GM10266 (cell line): ENCODE measurements at regions not wholly inside any gene's neighbourhood (a gene's known extent, or its start where the extent isn't known, plus 50 kb on each side); places are given as distances from the start of the nearest gene placed in this dataset.
"Not testable (repeated sequence)": the region's sequence is repeated elsewhere in the genome, so short reads cannot be mapped to it uniquely, and the experiment has no call there.

Source experiments
- DNase-seq: peaks from one replicate; pipeline ENCODE4 v3.0.0; 2012; ENCODE audit errors: extremely low spot score
- TF ChIP-seq, protein P1 (sequence below): IDR thresholded peaks from 2 replicates; pipeline ENCODE4 v1.5.1; 2012; ENCODE audit warnings: mild to moderate bottlenecking, low read depth; ENCODE audit not compliant: control insufficient read depth, insufficient read depth; ENCODE audit errors: missing control alignments

GRCh38 chr14:71451501-71451900 lies 480.7 kb upstream of the RGS6 start:
- TF ChIP-seq, protein P1, sequence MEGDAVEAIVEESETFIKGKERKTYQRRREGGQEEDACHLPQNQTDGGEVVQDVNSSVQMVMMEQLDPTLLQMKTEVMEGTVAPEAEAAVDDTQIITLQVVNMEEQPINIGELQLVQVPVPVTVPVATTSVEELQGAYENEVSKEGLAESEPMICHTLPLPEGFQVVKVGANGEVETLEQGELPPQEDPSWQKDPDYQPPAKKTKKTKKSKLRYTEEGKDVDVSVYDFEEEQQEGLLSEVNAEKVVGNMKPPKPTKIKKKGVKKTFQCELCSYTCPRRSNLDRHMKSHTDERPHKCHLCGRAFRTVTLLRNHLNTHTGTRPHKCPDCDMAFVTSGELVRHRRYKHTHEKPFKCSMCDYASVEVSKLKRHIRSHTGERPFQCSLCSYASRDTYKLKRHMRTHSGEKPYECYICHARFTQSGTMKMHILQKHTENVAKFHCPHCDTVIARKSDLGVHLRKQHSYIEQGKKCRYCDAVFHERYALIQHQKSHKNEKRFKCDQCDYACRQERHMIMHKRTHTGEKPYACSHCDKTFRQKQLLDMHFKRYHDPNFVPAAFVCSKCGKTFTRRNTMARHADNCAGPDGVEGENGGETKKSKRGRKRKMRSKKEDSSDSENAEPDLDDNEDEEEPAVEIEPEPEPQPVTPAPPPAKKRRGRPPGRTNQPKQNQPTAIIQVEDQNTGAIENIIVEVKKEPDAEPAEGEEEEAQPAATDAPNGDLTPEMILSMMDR, result no peak
- no peak for DNase-seq

DNA sequence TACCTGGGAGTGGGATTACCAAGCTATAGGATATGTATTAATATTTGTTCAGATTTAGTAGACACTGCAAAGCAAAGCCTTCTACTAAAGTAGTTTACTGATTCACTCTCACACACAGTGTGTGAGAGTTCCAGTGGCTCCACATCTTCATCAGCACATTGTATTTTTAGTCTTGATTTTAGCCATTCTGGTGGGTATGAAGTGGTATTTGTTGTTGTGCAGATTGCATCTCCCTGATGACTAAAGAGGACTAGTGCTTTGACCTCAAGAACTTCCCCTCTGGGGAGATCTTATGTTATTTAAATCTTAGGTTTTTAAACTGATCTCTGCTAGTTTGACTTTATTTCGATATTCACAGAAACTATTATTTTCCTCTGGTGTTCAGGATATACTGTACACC lies 479.7 kb upstream of the RGS6 start:
- TF ChIP-seq, protein P1, result no peak
- no peak for DNase-seq

- DNase-seq, result no peak
- TF ChIP-seq, protein P1, result no peak
These were observed 479.2 kb upstream of the RGS6 start for GRCh38 chr14:71452987-71453386.

DNA sequence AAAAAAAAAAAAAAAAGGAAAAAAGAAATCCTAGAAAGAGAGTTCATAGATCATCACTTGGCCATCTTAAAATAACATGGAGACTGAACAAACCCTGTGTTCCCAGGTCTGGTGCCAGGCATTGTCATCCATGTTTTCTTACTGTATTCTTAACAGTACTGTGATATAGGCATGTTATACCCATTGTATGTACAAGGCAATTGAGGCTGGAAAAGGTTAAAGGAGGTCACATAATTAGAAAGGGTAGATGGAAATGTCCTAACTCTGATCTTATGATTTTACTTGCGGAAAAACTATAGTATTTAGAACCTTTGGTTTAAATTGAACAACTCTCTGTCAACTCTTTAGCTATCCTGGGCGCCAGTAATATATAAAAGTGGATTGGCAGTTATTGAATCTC lies 478.2 kb upstream of the RGS6 start:
- DNase-seq, result no peak

GRCh38 chr14:71454513-71455332 lies 477.5 kb upstream of the RGS6 start:
- DNase-seq, result no peak
- TF ChIP-seq, protein P1, result no peak

More for the DNA sequence above, 478.2 kb upstream of the RGS6 start:
- TF ChIP-seq, protein P1, result no peak

DNA sequence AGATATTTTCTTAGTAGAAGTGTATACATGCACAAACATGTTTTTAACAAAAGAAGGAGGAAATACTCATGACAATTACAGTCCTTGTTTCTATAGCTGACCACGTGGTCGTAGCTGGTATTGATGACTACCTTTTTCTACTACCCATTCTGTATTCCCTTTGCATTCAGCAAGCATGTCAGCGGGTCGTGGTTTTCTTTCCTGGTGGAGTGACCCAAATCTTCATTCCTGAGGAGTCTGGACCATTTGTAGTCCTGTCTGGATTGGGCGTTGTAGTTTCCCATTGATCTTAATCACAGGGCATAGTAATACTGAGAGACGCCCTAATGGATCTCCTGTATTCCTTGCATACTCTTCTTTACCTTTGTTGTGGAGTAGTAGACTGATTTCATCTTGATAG lies 472.1 kb upstream of the RGS6 start:
- TF ChIP-seq, protein P1, result no peak
- DNase-seq, result no peak

GRCh38 chr14:71461617-71462016 lies 470.6 kb upstream of the RGS6 start:
- DNase-seq, result not testable (repeated sequence)

GRCh38 chr14:71463807-71464206 lies 468.4 kb upstream of the RGS6 start:
- TF ChIP-seq, protein P1, result no peak
- DNase-seq, result no peak
